HG03442 (cell line): ENCODE measurements at regions not wholly inside any gene's neighbourhood (a gene's known extent, or its start where the extent isn't known, plus 50 kb on each side); places are given as distances from the start of the nearest gene placed in this dataset.

Experiments used
- ATAC-seq: cut with Tn5 transposase; IDR thresholded peaks from one replicate; pipeline ENCODE4 v1.9.1; 2021; ENCODE audit warnings: mild to moderate bottlenecking, moderate library complexity; ENCODE audit not compliant: unreplicated experiment

DNA sequence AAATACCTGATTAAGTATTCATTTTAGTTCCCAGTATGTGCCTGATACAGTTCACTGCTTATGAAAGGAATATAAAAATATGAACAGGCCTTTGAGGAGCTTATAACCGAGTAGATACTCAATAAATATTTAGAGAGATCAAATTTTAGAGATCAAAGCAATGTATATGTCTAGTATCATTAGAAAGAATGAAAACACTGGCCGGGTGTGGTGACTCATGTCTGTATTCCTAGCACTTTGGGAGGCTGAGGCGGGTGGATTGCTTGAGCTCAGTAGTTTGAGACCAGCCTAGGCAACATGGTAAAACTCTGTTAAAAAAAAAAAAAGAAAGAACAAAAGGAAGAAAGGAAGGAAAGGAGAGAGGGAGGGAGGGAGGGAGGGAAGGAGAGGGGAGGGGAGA is 113.2 kb upstream of the EEA1 start:
- no peak for ATAC-seq

DNA sequence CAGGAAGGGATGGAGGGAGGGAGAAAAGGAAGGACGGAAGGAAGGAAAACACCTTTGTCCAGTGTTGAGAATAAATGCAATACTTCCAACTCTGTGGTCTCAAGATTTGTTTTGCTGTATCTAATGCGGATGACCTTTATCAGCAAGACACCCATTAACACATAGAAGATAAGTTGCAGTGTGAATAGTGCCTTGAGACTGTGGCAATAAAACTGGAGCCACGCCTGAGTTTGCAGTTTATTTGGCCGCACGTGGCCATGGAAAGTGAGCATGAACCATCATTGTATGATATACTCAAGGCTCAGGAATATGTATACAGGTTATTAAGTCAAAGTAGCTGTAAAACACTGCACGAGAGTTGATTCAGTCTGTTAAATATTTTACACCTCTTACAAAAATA is 113.6 kb upstream of the EEA1 start:
- no peak for ATAC-seq

DNA sequence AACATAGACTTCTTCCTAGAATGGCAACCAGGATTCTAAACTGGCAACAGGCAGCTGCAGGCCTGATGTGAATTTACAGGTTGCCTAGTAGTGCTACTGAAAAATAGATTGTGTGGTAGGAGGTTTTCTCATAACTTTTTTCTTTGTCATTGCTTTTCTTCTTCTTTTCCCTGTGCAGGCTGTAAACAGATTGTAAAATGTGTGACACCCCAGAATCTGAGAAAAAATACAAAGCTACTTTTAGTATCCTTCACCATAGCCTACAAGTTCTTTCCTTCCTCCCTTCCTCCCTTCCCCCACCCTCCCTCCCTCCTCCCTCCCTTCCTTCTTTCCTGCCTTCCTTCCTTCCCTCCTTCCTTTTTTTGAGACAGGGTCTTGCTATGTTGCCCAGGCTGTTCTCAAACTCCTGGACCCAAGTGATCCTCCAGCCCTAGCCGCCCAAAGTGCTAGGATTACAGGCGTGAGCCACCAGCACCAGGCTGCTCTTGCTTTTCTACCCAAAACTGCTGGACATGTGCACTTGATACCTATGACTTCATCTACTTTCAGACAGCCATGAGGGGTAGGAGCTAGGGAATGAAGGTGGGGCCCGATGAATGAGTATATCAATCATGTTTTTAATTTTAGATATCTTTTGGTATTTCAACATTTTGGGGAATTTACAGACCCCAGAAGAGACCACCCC is 114.2 kb upstream of the EEA1 start:
- no peak for ATAC-seq

DNA sequence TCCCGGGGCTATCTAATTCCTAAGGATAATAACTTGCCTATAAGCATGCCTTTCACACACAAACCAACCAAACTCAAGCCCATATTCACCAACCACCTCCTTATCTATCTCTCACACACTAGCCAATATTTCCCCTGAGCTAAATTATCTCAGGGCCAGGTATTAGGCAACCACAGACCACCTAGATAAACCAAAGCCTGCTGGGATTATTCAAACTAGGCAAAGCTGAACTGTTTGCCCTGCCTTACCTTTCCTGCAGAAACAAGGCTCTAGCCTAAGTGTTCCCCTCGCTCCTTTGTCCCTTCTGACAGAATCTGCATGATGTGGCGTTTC is 114.7 kb upstream of the EEA1 start:
- no peak for ATAC-seq

DNA sequence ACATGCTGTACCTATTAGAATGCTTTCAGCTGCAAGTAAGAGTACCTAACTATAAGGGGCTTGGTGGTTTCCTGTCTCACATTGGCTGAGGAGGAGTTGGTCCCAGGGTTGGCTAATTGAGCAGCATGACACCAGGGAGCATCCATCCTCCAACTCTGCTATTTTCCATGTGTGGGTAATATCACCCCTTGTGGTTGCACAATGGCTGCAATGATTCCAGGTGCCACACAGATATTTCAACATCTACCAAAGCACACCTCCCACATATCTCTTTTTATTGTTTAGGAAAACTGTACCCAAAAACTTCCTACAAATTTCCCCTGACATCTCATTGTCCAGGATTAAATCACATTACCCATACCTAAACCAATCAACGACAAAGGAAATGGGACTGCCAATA is 118.0 kb upstream of the EEA1 start:
- ATAC-seq: no peak

DNA sequence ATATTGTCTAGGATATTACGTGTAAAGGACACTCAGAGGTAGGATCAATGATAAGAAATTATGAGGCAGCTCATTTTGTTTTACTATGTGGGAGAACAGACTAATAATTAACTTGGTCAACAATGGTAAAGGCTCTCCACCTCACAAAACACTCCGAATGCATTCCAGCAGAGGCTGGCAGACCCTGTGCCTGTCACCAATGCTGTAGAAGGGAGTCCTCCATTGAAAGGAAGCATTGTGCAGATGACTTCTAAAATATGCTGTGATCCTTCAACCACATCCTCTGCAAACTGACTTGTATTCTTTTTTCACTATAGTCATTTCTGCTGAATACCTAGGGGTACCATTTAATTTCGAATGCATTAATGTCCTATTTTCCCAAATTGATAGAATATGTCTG is 119.6 kb upstream of the EEA1 start:
- ATAC-seq: no peak

DNA sequence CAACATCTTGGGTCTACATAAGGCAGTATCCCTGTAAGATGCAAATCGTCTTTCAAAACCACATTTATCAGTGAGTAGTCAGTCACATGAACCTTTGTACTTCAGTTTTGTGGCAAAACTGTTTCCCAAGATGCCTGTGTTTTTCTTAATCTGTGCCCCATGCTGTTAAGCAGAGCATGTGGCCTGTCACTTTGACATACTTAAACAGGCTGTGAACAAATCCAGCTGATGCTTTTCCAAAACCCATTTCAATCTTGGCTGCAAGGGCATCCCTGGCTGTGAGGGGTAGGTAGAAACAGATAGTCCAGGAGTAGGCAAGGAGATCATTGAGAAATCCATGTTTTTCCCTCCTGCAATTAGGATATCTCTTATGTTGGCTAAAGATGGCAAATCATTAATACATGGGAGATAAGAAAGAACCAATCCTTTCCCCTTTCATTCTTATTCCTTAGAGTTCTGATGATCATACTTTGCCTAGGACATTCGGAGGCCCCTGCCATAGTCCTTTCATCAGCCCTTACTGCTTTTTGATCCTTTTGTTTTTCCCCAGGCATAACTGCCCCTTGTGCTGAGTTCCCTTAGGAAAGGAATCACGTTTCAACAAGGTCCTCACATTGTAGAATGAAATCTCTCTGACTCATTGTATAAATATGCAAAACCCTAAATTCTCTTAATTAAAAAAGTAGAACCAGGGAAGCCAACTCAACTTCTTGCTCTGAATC is 121.1 kb upstream of the EEA1 start:
- ATAC-seq: no peak

DNA sequence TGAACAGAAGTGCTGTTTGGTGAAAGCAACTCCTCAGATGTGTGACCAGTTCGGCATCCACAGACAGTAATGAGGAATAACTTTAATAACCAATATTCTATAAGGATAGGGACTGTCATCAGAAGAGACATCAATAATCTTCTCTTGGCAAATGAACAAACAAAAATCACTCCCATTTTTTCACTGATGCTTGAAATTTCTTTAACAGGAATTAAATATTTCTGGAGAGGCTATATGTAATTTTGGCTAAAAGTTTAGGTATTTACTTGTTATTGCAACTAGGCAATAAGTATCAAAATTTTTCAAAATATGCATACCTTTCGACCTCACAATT is 121.6 kb upstream of the EEA1 start:
- ATAC-seq: no peak

DNA sequence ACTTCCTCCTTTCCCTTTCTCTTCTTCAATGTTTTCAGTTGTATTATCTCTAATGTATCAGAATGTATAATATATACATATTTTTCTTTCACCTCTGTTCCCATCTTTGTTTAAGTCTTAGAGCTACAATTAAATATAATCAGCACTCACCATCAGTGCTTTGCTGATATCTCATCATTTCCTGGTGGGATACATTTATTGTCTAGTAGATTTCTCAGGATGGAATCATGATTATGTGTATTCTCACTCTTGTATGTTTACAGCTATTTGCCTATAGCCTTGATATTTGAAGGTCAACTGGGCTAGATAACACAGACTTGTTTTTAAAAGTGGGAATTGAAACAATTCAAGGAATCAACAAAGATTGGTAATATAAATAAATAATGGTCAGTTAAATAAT is 124.9 kb upstream of the EEA1 start:
- ATAC-seq: no peak

DNA sequence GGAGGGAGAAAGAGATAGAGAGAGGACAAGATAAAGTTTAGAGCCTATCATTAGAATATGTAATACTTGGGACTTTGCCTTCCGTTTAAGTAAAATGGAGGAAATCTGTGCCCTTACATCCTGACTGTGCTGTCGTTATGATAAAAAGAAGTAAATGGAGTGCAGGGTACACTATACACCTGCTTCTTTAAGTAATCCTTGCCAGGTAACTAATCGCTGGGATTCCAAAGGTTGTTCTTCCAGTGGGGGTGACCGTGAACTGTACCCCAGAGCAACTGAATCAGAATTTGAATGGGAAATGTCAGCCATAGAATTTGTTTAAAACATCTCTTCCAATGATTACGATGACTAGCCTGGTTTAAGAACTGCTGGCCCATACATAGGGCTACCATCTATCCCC is 126.1 kb upstream of the EEA1 start:
- no peak for ATAC-seq

DNA sequence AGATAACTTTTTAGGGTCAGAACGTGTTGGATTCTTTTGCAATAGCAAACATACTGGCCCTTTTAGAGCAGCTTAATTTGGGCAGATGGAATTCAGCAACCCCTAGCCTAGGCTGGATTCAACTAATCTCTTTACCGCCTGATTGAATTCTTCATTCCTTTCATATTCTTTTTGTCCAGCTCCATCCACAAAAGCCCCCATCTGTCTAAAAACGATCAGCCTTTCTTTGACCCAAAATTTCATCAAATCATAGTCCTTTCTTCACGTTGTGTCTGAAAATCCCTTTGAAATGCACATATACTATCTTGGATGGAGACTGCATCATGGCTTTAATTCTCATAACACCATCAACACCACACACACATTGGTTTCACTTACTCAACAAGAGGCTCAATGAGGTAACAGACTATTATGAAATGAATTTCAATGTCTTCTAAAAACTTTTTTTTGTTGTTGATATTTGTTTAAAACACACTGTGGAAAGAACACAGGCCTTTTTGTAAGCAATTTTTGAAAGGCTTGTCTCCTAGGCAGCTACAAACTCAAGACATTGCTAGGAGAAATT is 128.0 kb upstream of the EEA1 start:
- ATAC-seq: no peak

DNA sequence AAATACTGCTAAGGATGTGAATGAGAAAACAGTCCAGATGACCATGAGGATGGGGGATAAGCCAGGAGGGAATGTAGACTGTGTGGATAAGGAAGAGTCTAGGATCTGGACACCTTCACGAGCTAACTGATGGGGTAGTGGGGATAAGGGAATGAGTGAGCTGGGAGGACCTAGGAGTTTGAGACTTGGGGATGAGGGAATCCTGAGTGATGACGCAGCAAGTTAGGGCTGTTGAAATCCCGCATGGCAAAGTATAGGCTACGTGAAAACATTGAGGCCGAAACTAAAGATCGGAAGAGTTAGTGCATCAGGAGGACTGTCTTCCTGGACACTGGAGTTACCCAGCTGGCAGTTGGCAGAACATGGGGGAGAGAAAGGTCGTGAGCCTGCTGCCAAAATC is 129.2 kb upstream of the EEA1 start:
- ATAC-seq: no peak

DNA sequence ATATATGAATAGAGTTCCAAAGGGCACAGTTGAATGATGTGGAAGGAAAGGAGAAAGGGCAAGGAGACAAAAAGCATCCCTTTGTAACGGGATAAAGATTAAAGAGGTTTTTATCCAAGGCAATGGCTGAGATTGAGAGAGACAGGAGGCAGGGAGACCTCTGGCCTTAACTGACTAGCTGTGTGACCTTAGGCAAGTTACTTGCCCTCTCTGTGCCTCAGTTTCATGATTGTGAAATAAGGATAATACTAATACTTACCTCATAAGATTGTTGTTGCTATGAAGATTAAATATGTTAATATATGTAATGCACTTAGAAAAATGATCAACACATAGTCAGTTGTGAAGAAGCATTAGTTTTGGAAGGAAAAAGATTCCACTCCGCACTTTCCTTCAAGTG is 130.2 kb upstream of the EEA1 start:
- ATAC-seq: no peak

DNA sequence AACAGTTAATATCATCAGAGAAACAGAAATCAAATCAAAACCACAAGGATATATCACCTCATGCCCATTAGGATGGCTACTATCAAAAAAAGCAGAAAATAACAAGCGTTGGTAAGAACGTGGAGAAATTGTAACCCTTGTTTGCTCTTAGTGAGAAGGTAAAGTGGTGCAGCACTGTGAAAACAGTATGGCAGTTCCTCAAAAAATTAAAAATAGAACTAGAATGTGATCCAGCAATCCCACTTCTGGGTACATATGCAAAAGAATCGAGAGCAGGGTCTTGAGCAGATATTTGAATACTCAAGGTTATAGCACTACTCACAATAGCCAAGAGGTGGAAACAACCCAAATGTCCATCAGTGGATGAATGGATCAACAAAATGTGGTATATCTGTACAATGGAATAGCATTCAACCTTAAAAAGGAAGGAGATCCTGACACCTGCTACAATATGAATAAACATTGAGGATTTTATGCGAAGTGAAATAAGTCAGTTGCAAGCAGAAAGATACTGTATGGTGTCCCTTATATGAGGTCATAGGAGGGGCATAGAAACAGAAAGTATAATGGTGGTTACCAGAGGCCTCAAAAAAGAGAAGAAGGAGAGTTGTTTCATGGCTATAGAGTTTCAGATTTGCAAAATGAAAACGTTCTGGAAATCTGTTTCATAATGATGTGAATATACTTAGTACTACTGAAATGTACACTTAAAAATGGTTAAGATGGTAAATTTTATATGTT is 131.0 kb upstream of the EEA1 start:
- ATAC-seq: peak; percentile 98

DNA sequence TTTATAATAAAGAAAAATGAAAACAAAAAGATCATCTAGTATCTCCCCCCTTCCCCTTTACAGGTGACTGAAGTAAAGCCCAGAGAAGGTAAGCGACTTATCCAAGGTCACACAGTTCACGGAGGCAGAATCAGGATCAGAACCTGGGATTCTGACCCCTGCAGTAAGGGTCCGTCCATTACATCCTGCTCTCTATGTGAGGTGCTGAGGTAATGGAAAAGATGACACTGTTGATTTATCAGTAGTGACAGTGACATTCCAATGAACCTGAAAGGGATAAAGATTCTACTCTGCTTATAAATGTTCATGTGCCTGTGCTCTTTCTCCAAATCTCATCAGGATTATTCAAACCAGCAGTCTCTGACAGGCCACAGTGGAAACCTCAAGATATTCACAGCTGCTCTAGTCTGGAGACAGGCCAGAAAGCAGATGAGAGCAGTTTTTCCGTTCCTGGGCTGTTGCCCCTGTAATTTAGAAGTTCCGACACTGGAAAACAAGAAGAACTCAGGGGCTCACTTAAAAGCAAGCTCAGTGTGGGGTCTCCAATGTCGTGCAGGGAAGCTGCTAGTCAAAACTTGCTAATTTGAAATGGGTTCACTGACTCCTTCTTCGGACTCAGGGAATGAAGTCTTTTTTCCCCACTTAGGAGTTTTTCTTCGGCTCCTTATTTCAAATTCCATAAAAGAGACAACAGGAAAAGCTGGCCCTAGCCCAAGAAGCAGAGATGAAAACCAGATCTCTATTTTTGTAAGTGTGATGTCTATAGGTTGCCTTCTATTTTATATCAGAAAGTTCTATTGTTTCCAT is 131.8 kb upstream of the EEA1 start:
- peak; percentile 23 for ATAC-seq

DNA sequence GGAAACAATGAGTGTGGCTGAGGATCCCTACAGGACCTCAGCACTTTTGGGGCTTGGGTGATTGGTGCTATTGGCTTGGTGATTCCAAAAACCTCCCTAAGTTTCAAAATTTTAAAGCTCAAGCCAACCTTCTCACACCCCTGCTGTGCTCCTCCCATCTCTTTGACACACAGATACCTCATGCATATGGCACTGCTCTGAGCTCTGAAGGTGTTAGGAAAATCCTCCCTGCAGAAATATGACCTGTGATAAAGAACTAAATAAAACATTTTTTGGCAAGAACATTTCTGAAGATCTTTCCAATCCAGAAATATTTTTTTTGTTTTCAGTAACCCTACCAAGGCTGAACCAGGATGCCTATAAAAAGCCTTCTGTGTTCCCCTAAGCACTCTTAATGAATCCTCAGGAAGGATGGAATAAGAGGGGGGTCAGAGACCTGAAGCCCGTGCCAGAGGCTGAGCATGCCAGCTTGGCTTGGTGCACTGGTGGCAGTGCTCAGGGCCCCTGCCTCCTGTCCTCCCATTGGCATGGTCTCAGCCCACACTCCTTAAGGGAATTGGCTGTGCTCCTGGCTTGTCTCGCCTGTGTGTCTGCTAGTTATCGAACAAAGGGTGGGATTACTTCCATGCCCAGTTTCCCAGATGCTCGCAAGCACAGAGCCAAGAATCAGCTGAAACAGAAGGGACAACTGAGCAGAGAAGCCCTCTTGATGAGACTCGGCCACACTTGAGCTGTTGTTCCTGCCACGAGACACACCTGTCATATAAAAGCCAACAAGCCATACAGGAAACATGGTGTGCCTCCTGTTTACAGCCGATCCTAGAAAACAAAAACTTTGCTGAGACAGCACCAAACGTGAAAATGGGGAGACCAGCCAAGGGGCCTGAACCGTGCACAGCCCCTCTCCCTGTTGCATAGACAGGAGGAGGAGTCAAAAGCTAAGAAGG is 132.7 kb upstream of the EEA1 start:
- no peak for ATAC-seq

DNA sequence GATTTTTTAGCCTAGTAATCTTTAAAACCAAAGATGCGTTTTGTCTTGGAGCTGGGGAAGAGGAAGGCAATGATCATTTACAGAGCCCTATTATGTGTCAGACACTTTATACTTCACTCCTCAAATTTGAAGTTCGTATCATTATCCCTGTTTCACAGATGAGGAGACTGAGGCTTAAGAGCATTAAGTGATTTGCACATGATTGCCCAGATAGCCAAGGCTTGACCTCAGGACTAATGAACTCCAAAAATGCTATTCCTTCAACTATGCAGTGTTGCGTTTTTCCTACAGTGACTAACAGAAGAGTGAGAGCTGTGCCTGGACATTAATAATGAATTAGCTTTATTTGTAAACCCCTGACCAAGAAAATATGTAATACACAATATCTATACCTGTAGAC is 136.8 kb upstream of the EEA1 start:
- ATAC-seq: no peak

DNA sequence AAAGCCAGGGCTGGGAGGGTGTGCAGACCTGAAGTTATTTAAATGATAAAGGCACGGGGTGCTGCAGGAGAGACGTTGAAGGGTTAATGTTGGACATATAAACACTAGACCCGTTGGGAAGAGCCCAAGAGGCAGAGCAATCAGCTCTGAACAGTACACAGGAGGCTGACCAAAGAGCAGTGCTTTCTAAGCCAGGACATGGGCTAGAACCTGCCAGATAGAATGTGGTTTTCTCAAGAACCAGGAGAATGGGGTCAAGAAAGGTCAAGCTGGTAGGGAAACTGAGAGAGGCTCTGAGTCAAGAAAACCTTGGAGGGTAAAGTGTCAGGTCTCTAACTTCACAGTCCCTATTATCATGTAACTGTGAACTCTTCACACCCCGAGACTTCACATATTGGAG is 143.2 kb upstream of the EEA1 start:
- no peak for ATAC-seq

DNA sequence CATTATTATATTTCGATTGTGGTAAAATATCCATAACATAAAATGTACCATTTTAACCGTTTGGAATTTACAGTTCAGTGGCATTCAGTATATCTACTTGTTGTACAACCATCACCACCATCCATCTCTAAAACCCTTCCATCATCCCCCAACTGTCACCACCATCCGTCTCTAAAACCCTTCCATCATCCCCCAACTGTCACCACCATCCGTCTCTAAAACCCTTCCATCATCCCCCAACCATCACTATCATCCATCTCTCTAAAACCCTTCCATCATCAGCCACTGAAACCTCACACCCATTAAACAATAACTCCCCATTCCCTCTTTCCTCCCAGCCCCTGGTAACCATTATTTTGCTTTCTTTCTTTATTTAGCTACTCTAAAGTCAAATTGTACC is 144.2 kb upstream of the EEA1 start:
- ATAC-seq: no peak

DNA sequence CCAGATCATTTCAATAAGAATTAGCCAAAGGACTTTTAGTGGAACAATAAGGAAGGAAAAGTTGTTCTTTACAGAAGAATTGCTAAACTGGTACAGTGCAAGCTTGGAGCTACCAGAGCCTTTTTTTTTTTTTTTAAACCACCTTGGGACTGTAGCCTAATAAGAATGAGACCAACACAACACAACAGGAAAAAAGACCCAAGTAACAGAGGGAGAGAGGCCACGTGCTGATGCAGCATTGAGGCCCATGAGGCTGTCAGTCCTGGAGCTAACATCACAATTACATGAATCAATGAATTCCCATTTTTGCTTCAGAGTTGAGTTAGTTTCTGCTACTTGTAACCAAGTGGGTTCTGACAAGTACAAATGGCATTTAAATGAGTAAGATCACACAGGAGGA is 149.0 kb upstream of the EEA1 start:
- no peak for ATAC-seq
